GM19240 (cell line): ENCODE measurements at regions not wholly inside any gene's neighbourhood (a gene's known extent, or its start where the extent isn't known, plus 50 kb on each side); places are given as distances from the start of the nearest gene placed in this dataset.

ENCODE experiments used
- DNase-seq: peaks from one replicate; pipeline ENCODE4 v3.0.0; 2011; ENCODE audit warnings: low spot score; ENCODE audit not compliant: insufficient read length

GRCh38 chr18:8458546-8459215 is 150.6 kb upstream of the RAB12 start:
- DNase-seq: no peak

- DNase-seq: no peak
These were observed 148.5 kb upstream of the RAB12 start for GRCh38 chr18:8460748-8461147.

- DNase-seq: no peak
These were observed 147.7 kb upstream of the RAB12 start for GRCh38 chr18:8461544-8461943.

- DNase-seq: no peak
These were observed 146.5 kb upstream of the RAB12 start for GRCh38 chr18:8462651-8463185.

- no peak for DNase-seq
These were observed 145.4 kb upstream of the RAB12 start for GRCh38 chr18:8463791-8464190.

GRCh38 chr18:8468191-8468590 is 141.0 kb upstream of the RAB12 start:
- DNase-seq: no peak

- DNase-seq: no peak
These were observed 140.3 kb upstream of the RAB12 start for GRCh38 chr18:8468921-8469335.

- no peak for DNase-seq
These were observed 139.6 kb upstream of the RAB12 start for GRCh38 chr18:8469544-8470130.

GRCh38 chr18:8471372-8471771 is 137.9 kb upstream of the RAB12 start:
- no peak for DNase-seq

- no peak for DNase-seq
These were observed 134.6 kb upstream of the RAB12 start for GRCh38 chr18:8474661-8475060.

GRCh38 chr18:8477615-8478014 is 131.6 kb upstream of the RAB12 start:
- no peak for DNase-seq

- DNase-seq: peak; percentile 79
These were observed 130.9 kb upstream of the RAB12 start for GRCh38 chr18:8478166-8478967.

- DNase-seq: no peak
These were observed 130.3 kb upstream of the RAB12 start for GRCh38 chr18:8478968-8479370.

- no peak for DNase-seq
These were observed 129.4 kb upstream of the RAB12 start for GRCh38 chr18:8479789-8480188.

- no peak for DNase-seq
These were observed 128.5 kb upstream of the RAB12 start for GRCh38 chr18:8480506-8481328.

- no peak for DNase-seq
These were observed 124.3 kb upstream of the RAB12 start for GRCh38 chr18:8484951-8485350.

GRCh38 chr18:8489761-8490160 is 119.5 kb upstream of the RAB12 start:
- no peak for DNase-seq

- DNase-seq: no peak
These were observed 117.7 kb upstream of the RAB12 start for GRCh38 chr18:8491516-8491915.

GRCh38 chr18:8493141-8493540 is 116.1 kb upstream of the RAB12 start:
- DNase-seq: no peak

- no peak for DNase-seq
These were observed 113.1 kb upstream of the RAB12 start for GRCh38 chr18:8496186-8496585.

GRCh38 chr18:8498905-8499304 is 110.3 kb upstream of the RAB12 start:
- DNase-seq: no peak
